NB4 (cell line): ENCODE measurements at regions not wholly inside any gene's neighbourhood (a gene's known extent, or its start where the extent isn't known, plus 50 kb on each side); places are given as distances from the start of the nearest gene placed in this dataset.

Experiments used
- CTCF ChIP-seq: IDR thresholded peaks from one replicate; pipeline ENCODE4 v1.5.1; 2012; ENCODE audit warnings: low read depth, low read length
- TF ChIP-seq, protein P1 (sequence below): IDR thresholded peaks from 2 replicates; pipeline ENCODE4 v1.6.1; 2011; ENCODE audit warnings: low read depth, low read length

GRCh38 chr4:105057370-105058105 is 89.1 kb upstream of the TET2 start:
- TF ChIP-seq CTCF = no peak
- TF ChIP-seq, protein P1, sequence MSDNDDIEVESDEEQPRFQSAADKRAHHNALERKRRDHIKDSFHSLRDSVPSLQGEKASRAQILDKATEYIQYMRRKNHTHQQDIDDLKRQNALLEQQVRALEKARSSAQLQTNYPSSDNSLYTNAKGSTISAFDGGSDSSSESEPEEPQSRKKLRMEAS = no peak
